Fibroblast of mammary gland (primary cell): ENCODE measurements at regions not wholly inside any gene's neighbourhood (a gene's known extent, or its start where the extent isn't known, plus 50 kb on each side); places are given as distances from the start of the nearest gene placed in this dataset.
"Not testable (repeated sequence)": the region's sequence is repeated elsewhere in the genome, so short reads cannot be mapped to it uniquely, and the experiment has no call there.

Experiments used
- DNase-seq: peaks from one replicate; pipeline ENCODE4 v3.0.0-alpha.2; 2010; ENCODE audit warnings: low read depth
- H3K4me3 ChIP-seq: 2 replicates; pipeline ENCODE4 v1.5.1; 2011; ENCODE audit warnings: low read depth, mild to moderate bottlenecking, low read length, moderate library complexity; ENCODE audit not compliant: control insufficient read depth
- TF ChIP-seq, protein P1 (sequence below): conservative IDR thresholded peaks from 2 replicates; pipeline ENCODE4 v1.5.1; 2011; ENCODE audit warnings: low read depth, low read length, inconsistent platforms; ENCODE audit not compliant: control insufficient read depth, insufficient read depth

DNA sequence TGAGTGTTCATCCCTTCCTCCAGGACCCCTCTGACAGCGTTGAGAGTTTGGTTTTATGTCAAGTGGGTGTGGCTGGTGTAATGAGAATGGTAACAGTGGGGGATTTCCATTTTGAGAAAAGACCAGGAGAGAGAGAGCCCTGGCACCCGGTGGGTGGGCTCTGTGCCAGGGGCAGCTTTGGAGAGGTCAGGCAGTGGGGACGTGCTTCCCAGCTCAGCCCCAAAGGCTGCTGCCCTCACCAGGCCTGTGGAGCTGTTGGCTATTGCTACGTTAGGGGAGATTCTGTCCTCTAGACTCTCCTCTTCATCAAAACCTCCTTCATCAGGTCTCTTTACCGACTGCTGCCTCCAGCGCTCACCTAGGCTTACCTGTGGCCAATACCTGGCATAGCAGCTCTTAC is 176.3 kb downstream of the PTPRU start:
- TF ChIP-seq, protein P1, sequence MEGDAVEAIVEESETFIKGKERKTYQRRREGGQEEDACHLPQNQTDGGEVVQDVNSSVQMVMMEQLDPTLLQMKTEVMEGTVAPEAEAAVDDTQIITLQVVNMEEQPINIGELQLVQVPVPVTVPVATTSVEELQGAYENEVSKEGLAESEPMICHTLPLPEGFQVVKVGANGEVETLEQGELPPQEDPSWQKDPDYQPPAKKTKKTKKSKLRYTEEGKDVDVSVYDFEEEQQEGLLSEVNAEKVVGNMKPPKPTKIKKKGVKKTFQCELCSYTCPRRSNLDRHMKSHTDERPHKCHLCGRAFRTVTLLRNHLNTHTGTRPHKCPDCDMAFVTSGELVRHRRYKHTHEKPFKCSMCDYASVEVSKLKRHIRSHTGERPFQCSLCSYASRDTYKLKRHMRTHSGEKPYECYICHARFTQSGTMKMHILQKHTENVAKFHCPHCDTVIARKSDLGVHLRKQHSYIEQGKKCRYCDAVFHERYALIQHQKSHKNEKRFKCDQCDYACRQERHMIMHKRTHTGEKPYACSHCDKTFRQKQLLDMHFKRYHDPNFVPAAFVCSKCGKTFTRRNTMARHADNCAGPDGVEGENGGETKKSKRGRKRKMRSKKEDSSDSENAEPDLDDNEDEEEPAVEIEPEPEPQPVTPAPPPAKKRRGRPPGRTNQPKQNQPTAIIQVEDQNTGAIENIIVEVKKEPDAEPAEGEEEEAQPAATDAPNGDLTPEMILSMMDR, result no peak
- no peak overlapping the region for H3K4me3 ChIP-seq
- DNase-seq, result no peak

DNA sequence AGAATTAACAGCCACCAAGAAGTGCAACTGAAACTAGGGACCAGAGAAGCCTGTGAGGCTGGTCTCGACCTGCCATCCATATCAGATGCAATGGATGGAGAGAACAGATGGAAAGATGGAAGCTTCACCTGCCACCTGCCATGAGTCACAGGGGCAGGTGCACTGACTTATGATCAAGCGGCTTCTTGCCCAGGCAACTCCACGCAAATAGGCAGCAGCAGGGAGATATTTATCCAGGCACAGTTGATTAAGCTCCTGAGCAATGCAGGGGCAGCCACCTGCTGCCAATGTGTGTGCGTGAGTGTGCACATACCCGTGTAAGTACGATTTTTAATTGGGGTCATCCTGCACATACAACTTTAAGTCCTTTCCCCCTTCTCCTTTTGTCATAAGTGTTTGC is 174.2 kb downstream of the PTPRU start:
- no peak overlapping the region for H3K4me3 ChIP-seq
- TF ChIP-seq, protein P1, result no peak
- DNase-seq, result no peak

DNA sequence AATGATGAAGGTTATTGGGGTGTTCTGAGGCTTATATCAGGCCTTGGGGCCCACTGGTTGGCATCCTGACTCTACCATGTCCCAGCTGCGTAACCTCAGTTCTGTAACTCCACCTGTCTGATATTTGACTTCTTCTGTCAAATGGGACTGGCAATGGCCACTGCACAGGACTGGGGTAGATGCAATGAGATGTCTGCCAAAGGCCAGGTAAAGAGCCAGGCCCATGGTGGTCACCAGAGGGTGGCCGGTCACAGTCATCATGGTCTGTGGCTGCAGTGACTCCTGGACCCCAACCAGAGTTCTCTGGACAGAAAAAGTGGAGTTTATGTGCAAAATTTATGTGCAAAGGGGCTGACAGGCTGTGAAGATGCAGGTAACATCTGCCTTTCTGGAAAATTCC is 173.3 kb downstream of the PTPRU start:
- no peak for DNase-seq
- TF ChIP-seq, protein P1, result no peak
- no peak overlapping the region for H3K4me3 ChIP-seq

DNA sequence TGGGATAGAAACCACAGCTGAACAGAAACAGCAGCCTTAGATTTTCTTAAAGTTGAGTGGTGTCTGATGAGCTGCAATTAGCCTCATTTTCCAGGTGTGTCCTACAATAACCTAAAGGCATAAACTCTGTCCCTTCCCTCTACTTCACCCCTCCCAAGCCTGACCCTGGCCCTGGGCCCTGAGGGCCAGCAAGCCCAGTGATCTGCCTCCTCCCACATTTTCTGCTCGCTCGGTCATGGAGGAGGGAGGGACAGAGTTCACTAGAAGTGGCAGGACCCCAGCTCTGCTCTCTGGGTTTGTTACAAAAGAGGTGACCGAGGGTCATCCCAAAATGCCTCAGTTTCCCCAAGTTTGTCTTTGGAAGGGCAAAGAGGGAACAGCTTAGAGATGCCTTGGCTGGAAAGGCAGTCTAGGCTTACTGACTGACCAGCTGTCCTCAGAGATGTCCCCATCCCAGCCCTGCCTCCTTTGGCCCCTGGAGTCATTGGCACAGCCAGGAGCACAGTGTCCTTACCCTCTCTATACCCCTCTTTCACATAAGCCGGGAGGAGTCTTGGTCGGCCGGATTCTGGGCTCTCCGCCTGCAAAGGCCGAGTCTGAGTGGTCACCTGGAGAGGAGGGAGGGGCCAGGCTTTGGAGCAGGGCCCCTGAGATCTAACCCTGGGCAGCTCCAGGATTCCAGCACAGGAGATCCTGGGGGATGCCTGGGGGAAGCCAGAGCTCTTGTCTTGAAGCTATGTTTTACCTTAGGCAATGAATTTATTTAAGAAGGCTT is 172.7 kb downstream of the PTPRU start:
- TF ChIP-seq, protein P1, result no peak
- DNase-seq, result no peak
- no peak overlapping the region for H3K4me3 ChIP-seq

DNA sequence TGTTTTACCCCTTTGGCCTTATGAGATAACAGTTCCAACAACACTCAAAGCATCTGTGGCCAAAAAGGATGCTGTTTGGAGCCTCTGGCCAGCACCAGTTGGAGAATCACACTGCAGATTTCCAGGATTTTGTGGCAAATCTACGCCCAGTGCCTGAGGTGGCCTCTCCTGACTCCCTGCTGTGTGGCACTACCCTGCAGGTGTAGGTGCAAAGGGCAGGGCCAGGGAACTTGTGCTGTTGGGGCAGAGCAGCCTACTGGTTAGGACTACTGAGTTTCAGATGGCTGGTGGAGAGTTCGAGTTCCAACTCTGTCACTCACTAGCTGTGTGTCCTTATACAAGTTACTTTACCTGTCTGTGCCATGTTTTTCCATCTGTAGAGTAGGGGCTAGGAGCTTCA is 170.5 kb downstream of the PTPRU start:
- H3K4me3 ChIP-seq, result no peak overlapping the region
- no peak for DNase-seq
- TF ChIP-seq, protein P1, result no peak

DNA sequence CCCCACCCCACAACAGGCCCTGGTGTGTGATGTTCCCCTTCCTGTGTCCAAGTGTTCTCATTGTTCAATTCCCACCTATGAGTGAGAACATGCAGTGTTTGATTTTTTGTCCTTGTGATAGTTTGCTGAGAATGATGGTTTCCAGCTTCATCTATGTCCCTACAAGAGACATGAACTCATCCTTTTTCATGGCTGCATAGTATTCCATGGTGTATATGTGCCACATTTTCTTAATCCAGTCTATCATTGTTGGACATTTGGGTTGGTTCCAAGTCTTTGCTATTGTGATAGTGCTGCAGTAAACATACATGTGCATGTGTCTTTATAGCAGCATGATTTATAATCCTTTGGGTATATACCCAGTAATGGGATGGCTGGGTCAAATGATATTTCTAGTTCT is 163.9 kb downstream of the PTPRU start:
- DNase-seq, H3K4me3 ChIP-seq: not testable (repeated sequence)

DNA sequence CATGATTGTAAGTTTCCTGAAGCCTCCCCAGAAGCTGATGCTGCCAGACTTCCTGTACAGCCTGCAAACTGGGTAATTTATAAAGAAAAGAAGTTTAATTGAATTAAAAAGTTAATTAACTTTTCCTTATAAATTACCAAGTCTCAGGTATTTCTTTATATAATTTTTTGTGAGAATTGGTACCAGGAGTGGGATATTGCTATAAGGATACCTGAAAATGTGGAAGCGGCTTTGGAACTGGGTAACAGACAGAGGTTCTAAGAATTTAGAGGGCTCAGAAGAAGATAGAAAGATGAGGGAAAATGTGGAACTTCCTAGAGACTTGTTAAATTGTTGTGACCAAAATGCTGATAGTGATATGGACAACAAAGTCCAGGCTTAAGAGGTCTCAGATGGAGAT is 163.1 kb downstream of the PTPRU start:
- DNase-seq, result no peak
- H3K4me3 ChIP-seq, result no peak overlapping the region
- TF ChIP-seq, protein P1, result no peak
